Activated T-helper 17 cell treated with anti-CD3 and anti-CD28 coated beads, Interleukin-2, amount 50 U/mL, for 72 hours (primary cell): ENCODE measurements at regions not wholly inside any gene's neighbourhood (a gene's known extent, or its start where the extent isn't known, plus 50 kb on each side); places are given as distances from the start of the nearest gene placed in this dataset.

ENCODE experiments used
- ATAC-seq: fragments of 150-1000 bp; cut with Tn5 transposase; replicated peaks from 2 replicates; pipeline ENCODE4 v1.10.0; 2021; ENCODE audit warnings: mild to moderate bottlenecking, moderate library complexity
- H3K27ac Mint-ChIP-seq: one replicate; pipeline ENCODE4 v1.8.0; 2022; ENCODE audit warnings: mixed read lengths
- H3K27me3 Mint-ChIP-seq: one replicate; pipeline ENCODE4 v1.8.0; 2022; ENCODE audit warnings: mixed read lengths
- H3K36me3 Mint-ChIP-seq: one replicate; pipeline ENCODE4 v1.8.0; 2022; ENCODE audit warnings: low read depth, mild to moderate bottlenecking, mixed read lengths
- H3K4me1 Mint-ChIP-seq: one replicate; pipeline ENCODE4 v1.8.0; 2022; ENCODE audit warnings: mixed read lengths
- H3K4me3 Mint-ChIP-seq: one replicate; pipeline ENCODE4 v1.8.0; 2022; ENCODE audit warnings: mild to moderate bottlenecking, mixed read lengths
- H3K9me3 Mint-ChIP-seq: one replicate; pipeline ENCODE4 v1.8.0; 2022; ENCODE audit warnings: mixed read lengths

DNA sequence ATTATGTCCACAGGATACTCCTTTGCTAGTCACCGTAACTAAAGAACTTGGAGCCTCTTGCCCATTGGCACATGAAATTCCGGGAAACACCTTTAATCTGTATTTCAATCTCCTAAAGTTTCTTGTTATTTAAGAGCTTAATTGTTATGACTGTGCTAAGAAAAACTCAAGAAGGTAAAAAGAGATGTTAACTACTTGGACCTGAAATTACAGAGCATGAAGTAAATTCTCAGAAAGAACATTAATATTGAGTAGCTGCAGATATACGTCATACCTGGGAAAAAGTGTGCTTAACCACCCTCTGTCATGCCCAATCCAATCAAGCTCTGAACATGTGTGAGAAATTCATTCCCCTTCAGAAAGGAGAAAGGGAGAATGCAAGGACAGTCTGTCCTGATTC, 394.9 kb upstream of the PTGER4 start:
- H3K4me3 Mint-ChIP-seq, result no peak overlapping the region
- ATAC-seq, result no peak
- H3K4me1 Mint-ChIP-seq, result no peaks in the 10 kb centered on the region
- no peaks in the 10 kb centered on the region for H3K9me3 Mint-ChIP-seq
- no peaks in the 10 kb centered on the region for H3K36me3 Mint-ChIP-seq
- H3K27me3 Mint-ChIP-seq, result no peaks in the 10 kb centered on the region
- no peak overlapping the region for H3K27ac Mint-ChIP-seq

- Mint-ChIP-seq H3K36me3 (no peaks in the 10 kb centered on the region), H3K27me3 (no peaks in the 10 kb centered on the region), H3K4me3 (peak overlapping the region; percentile 54), H3K9me3 (no peaks in the 10 kb centered on the region), H3K27ac (peak overlapping the region; percentile 92), H3K4me1 (peaks cover 29% of the 10 kb centered on the region)
- no peak for ATAC-seq
These were observed 400.8 kb upstream of the PTGER4 start for GRCh38 chr5:40278881-40279280.

DNA sequence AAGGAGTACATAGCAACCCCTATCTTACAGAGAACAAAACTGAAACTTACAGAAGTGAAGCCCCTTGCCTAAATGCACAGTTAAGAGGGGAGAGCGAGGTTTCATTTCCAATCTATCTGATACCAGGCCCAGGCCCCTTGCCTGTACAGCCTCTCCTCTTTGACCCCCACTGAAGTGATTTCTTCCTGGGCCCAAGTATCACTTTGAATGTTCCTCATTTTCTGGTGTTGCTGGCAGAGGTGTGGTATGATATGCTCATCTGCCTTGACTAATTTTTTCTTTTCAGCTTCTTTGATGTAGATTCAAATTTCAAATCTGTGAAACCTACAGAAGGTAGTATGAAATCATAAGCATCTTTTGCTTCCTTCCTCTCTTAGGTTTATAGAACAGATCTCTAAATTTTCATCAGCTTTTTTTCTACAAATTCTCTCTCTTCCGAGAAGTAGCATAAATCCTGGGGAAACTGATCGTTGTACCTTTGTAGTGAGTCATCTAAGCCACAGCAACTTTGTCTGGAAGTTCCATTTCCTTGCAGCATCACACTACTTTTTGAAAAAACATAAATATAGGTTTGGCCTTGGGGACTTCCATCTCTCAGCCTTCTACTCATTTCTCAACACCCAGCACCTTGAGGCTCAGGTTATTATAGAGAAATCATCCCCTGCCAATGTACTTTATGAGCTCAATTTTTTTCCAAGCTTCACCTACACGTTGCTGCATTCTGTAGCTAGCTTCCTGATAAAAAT, 402.4 kb upstream of the PTGER4 start:
- H3K27ac Mint-ChIP-seq, result peak overlapping the region; percentile 92
- H3K36me3 Mint-ChIP-seq, result no peaks in the 10 kb centered on the region
- peaks cover 29% of the 10 kb centered on the region for H3K4me1 Mint-ChIP-seq
- H3K4me3 Mint-ChIP-seq, result peak overlapping the region; percentile 54
- peak; percentile 93 for ATAC-seq
- H3K9me3 Mint-ChIP-seq, result no peaks in the 10 kb centered on the region
- H3K27me3 Mint-ChIP-seq, result no peaks in the 10 kb centered on the region

DNA sequence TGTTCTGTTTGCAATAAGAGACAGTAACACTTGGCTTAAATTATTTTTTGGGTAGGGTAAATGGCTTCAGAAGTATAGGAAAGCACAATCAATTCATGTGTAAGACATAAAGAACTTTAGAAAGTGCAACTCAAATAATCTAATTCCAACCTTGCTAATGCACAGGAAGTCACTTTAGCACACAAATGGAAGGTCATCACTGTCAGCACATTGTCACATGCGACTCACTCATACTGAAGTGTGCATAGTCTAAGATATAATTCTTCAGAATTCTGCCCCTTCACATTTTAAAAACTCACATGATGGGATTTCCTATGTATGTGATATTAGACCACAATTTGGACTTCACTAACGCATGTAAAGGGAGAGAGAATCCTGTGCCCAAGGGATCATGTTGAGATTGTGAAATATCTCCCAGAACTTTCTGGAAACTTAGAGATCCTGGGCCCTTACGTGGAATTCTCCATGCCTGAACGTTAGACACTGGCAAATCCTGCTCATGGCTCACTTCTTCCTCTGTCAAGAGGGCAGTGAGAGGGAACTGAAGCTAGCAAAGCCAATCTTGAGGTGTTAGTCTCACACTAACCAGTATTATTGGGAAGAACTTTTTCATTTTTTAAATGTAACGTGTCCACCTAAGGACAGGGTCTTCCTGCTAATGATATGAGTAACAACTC, 403.2 kb upstream of the PTGER4 start:
- H3K36me3 Mint-ChIP-seq, result no peaks in the 10 kb centered on the region
- H3K4me3 Mint-ChIP-seq, result peak overlapping the region; percentile 54
- peak overlapping the region; percentile 92 for H3K27ac Mint-ChIP-seq
- peaks cover 29% of the 10 kb centered on the region for H3K4me1 Mint-ChIP-seq
- no peak for ATAC-seq
- H3K9me3 Mint-ChIP-seq, result no peaks in the 10 kb centered on the region
- H3K27me3 Mint-ChIP-seq, result no peaks in the 10 kb centered on the region

GRCh38 chr5:40274568-40274967, 405.1 kb upstream of the PTGER4 start:
- Mint-ChIP-seq H3K4me3 (no peak overlapping the region), H3K9me3 (no peaks in the 10 kb centered on the region), H3K4me1 (peaks cover 34% of the 10 kb centered on the region), H3K27ac (no peak overlapping the region), H3K27me3 (no peaks in the 10 kb centered on the region), H3K36me3 (no peaks in the 10 kb centered on the region)
- ATAC-seq, result no peak

DNA sequence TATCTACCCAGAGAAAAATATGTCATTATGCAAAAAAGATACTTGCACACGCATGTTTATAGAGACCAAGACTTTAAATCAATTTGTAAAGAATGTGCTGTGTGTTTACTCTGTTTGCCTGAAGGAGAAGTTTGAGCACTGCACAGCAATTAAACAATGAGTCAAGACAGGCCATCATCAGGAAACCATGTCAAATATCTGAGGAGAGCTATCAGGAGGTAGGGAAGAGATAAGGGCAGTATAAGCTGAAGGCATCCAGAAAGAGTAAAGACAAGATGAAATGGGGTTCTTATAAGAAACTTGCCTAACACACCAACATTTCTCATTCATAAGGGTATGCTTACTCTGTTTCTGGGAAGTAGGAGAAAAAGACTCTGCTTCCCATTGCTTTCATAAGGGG, 405.8 kb upstream of the PTGER4 start:
- H3K4me3 Mint-ChIP-seq, result no peak overlapping the region
- no peaks in the 10 kb centered on the region for H3K36me3 Mint-ChIP-seq
- H3K4me1 Mint-ChIP-seq, result peaks cover 34% of the 10 kb centered on the region
- H3K27me3 Mint-ChIP-seq, result no peaks in the 10 kb centered on the region
- H3K9me3 Mint-ChIP-seq, result no peaks in the 10 kb centered on the region
- no peak overlapping the region for H3K27ac Mint-ChIP-seq
- no peak for ATAC-seq

DNA sequence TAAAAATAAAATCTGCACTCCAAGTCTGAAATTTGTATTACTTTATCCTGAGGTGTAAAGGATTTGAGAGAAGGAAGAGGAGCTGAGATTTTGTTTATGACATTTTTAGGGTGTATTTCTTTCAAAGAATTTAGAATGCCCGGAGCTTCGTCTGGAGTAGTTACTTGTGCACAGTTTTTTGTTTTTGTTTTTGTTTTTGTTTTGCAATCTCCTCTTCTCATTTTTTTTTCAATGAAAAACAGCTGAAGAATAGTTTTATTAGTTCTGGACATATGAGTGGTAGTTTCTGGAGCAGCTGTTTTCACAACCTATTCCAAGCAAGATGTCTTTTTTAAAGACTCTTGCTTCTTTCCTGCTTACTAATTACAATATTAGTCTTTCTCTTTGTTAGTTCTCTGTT, 408.2 kb upstream of the PTGER4 start:
- Mint-ChIP-seq H3K27me3 (no peaks in the 10 kb centered on the region), H3K4me1 (peaks cover 20% of the 10 kb centered on the region), H3K4me3 (no peak overlapping the region), H3K27ac (no peak overlapping the region), H3K9me3 (no peaks in the 10 kb centered on the region), H3K36me3 (no peaks in the 10 kb centered on the region)
- no peak for ATAC-seq

DNA sequence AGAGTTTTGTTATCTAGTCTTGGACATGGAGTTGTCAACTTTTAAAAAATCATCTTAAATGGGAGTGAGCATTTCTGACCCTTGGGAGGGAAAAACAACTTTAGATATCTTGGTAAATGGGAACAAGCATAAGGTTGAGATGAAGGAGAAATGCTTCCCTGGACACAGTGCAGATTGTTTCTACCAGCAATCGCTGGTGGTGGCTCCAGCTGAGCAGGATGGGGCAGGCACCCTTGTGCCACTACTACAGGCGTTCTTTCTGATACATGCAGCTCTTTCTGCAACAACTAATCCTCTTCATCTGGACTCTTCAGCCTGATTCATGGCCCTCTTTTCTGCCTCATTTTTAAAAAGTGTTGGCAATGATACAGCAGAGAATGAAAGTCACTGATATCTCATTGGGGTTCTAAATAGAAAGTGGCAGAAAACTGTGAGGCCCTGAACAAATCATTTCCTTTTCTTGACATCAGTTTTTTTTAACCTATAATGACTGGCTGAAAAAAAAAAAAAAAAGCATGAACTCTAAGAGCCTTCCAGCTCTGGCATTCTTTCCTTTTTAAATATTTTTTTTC, 409.4 kb upstream of the PTGER4 start:
- Mint-ChIP-seq H3K4me3 (no peak overlapping the region), H3K9me3 (no peaks in the 10 kb centered on the region), H3K27ac (no peak overlapping the region), H3K4me1 (peaks cover 9% of the 10 kb centered on the region), H3K36me3 (no peaks in the 10 kb centered on the region), H3K27me3 (no peaks in the 10 kb centered on the region)
- peak; percentile 65 for ATAC-seq

DNA sequence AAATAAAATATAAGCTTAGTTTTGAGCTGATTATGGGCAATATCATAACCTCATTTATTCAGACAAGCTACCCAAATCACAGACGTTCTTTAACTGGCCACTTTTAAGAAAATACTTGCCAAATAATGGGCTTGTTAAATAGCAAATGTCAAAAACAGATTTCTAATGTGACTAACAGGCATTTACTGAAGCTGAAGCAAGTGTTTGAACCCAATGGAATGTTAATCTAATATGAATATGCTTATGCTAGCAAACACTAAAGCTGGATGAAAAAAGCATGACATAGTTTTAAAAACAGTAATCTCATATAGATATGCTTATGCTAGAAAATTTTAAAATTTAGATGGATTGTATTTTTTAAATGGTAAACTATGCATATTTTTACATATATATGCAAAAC, 411.6 kb upstream of the PTGER4 start:
- no peaks in the 10 kb centered on the region for H3K9me3 Mint-ChIP-seq
- ATAC-seq, result no peak
- peaks cover 5% of the 10 kb centered on the region for H3K4me1 Mint-ChIP-seq
- H3K4me3 Mint-ChIP-seq, result no peak overlapping the region
- H3K27me3 Mint-ChIP-seq, result no peaks in the 10 kb centered on the region
- H3K36me3 Mint-ChIP-seq, result no peaks in the 10 kb centered on the region
- no peak overlapping the region for H3K27ac Mint-ChIP-seq

DNA sequence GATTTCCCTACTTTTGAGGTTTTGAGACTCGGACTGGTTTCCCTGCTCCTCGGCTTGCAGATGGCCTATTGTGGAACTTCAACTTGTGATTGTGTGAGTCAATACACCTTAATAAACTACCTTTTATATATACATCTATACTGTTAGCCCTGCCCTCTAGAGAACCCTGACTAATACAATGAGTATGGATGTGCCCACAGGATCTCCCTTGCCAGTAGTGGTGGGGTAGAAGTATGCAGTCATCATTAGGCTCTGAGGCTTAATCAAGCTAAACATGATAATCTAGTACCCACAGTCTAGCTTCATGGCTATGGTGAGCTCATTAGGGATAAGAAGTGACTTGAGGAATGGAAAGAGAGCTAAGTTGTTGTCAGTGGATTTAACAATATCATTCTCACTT, 412.8 kb upstream of the PTGER4 start:
- peak; percentile 28 for ATAC-seq
- no peaks in the 10 kb centered on the region for H3K36me3 Mint-ChIP-seq
- no peaks in the 10 kb centered on the region for H3K9me3 Mint-ChIP-seq
- no peak overlapping the region for H3K27ac Mint-ChIP-seq
- no peaks in the 10 kb centered on the region for H3K27me3 Mint-ChIP-seq
- H3K4me3 Mint-ChIP-seq, result no peak overlapping the region
- H3K4me1 Mint-ChIP-seq, result peaks cover 5% of the 10 kb centered on the region

GRCh38 chr5:40261984-40262383, 417.7 kb upstream of the PTGER4 start:
- no peaks in the 10 kb centered on the region for H3K4me1 Mint-ChIP-seq
- peak overlapping the region; percentile 1 for H3K27ac Mint-ChIP-seq
- no peaks in the 10 kb centered on the region for H3K27me3 Mint-ChIP-seq
- no peaks in the 10 kb centered on the region for H3K36me3 Mint-ChIP-seq
- no peak for ATAC-seq
- H3K4me3 Mint-ChIP-seq, result no peak overlapping the region
- no peaks in the 10 kb centered on the region for H3K9me3 Mint-ChIP-seq

DNA sequence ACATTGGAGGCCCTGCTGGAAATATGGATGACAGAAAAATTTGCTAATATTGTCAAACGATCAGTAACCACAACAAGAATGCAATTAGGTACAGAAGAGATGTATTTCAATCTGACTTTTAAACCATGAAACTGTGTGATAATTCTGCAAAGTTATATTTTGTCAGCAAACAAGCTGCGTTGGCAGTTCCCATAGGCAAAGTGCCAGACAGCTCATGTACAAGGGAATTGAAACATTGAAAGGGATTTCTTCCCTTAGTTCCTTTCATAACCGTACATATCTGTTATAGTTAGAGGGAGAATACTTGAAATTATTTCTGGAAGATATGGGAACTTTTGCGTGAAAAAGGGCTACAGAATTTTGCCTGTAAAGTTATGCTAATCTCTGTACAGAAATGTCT, 419.4 kb upstream of the PTGER4 start:
- no peak for ATAC-seq
- H3K27ac Mint-ChIP-seq, result no peak overlapping the region

DNA sequence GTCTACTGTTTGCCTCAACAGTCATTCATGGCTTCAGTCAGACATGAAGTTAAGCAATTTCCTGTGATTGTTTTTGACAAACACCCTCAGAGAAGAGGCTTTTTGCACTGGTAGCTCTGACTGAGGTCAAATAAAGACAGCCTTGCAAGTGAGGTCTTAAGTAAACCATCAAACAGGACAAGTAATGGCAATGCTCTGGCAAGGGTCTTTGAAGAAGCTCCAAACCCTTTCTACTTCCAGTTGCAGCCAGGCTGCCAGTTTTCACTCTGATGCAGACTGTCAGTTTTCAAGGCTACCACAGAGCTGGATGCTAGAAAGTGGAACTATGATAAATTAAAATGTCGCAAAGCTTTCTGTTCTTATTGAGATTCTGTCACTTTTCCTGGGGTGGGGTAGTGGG, 421.5 kb upstream of the PTGER4 start:
- no peak overlapping the region for H3K4me3 Mint-ChIP-seq
- ATAC-seq, result peak; percentile 28

More for the DNA sequence above, 419.4 kb upstream of the PTGER4 start:
- H3K36me3 Mint-ChIP-seq, result no peaks in the 10 kb centered on the region
- H3K27me3 Mint-ChIP-seq, result no peaks in the 10 kb centered on the region
- no peak overlapping the region for H3K4me3 Mint-ChIP-seq
- no peaks in the 10 kb centered on the region for H3K4me1 Mint-ChIP-seq
- H3K9me3 Mint-ChIP-seq, result no peaks in the 10 kb centered on the region

GRCh38 chr5:40240671-40241070, 439.0 kb upstream of the PTGER4 start:
- H3K36me3 Mint-ChIP-seq, result no peaks in the 10 kb centered on the region
- no peaks in the 10 kb centered on the region for H3K27me3 Mint-ChIP-seq
- peak overlapping the region; percentile 48 for H3K4me3 Mint-ChIP-seq
- ATAC-seq, result peak; percentile 27
- peaks cover 17% of the 10 kb centered on the region for H3K9me3 Mint-ChIP-seq
- peak overlapping the region; percentile 53 for H3K27ac Mint-ChIP-seq
- H3K4me1 Mint-ChIP-seq, result peaks cover 5% of the 10 kb centered on the region

More for the DNA sequence above, 421.5 kb upstream of the PTGER4 start:
- Mint-ChIP-seq H3K9me3 (no peaks in the 10 kb centered on the region), H3K27ac (no peak overlapping the region), H3K36me3 (no peaks in the 10 kb centered on the region), H3K4me1 (no peaks in the 10 kb centered on the region), H3K27me3 (no peaks in the 10 kb centered on the region)

DNA sequence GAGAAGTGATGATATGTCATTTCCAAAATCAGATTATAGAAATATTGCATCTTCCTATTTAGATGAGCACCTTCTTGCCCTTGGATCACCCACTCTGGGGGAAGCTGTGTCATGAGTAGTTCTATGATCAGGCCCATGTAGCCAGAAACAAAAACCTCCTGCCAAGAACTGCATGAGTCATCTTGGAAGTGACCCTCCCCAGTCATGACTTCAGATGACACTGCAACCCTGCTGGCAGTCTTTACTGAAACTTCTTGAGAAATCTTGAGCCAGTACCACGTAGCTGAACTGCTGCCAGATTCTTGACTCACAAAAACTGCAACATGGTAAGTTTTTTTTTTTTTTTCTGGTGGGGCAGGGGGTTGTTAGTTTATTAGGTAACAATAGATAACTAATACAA, 439.6 kb upstream of the PTGER4 start:
- peak; percentile 96 for ATAC-seq

More for the DNA sequence above, 439.6 kb upstream of the PTGER4 start:
- H3K4me1 Mint-ChIP-seq, result peaks cover 5% of the 10 kb centered on the region
- peak overlapping the region; percentile 48 for H3K4me3 Mint-ChIP-seq
- no peaks in the 10 kb centered on the region for H3K27me3 Mint-ChIP-seq
- peak overlapping the region; percentile 53 for H3K27ac Mint-ChIP-seq
- peaks cover 17% of the 10 kb centered on the region for H3K9me3 Mint-ChIP-seq
- H3K36me3 Mint-ChIP-seq, result no peaks in the 10 kb centered on the region
